A673 (cell line): ENCODE measurements at regions not wholly inside any gene's neighbourhood (a gene's known extent, or its start where the extent isn't known, plus 50 kb on each side); places are given as distances from the start of the nearest gene placed in this dataset.

Experiments
- CTCF ChIP-seq: fragments of 300-800, 200-600 bp; sonication (generic); conservative IDR thresholded peaks from 2 replicates; pipeline ENCODE4 v1.5.1; 2017; ENCODE audit warnings: low read depth, mild to moderate bottlenecking, antibody characterized with exemption, low read length, moderate library complexity, mixed read lengths
- EZH2 ChIP-seq: fragments of 200-600 bp; sonication (generic); IDR thresholded peaks from 2 replicates; pipeline ENCODE4 v1.6.1; 2017; ENCODE audit warnings: borderline replicate concordance, low read depth, mild to moderate bottlenecking, mixed read lengths, antibody characterized with exemption, low read length; ENCODE audit not compliant: poor library complexity, severe bottlenecking

DNA sequence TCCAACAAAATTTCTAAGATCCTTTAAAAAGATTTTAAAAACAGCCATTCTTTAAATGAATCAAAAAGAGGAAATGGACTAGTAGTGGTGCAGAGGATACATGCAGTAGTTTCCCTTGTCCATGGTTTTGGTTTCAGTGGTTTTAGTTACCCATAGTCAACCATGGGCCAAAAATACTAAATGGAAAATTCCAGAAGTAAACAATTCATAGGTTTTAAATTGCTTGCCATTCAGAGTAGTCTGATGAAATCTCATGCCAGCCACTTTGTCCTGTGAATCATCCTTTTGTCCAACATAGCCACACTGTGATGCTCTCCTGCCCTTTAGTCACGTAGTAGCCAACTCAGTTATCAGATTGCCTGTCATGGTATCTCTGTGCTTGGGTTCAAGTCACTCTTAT, 286.1 kb downstream of the ANXA1 start:
- TF ChIP-seq CTCF (no peak), EZH2 (no peak)
